HepG2 (cell line): ENCODE measurements at regions not wholly inside any gene's neighbourhood (a gene's known extent, or its start where the extent isn't known, plus 50 kb on each side); places are given as distances from the start of the nearest gene placed in this dataset.

Experiments used
- BORCS8-MEF2B ChIP-seq: sonication (generic); formaldehyde crosslinking; IDR thresholded peaks from 2 replicates; pipeline ENCODE4 v1.8.0; 2022; ENCODE audit warnings: mild to moderate bottlenecking, missing genetic modification reagents
- CHCHD3 ChIP-seq: sonication (generic); formaldehyde crosslinking; IDR thresholded peaks from 2 replicates; pipeline ENCODE4 v1.8.0; 2022; ENCODE audit warnings: mild to moderate bottlenecking, missing genetic modification reagents, moderate library complexity
- ETV6 ChIP-seq: sonication (generic); formaldehyde crosslinking; conservative IDR thresholded peaks from 2 replicates; pipeline ENCODE4 v1.4.0; 2020; ENCODE audit warnings: missing genetic modification reagents
- HIVEP1 ChIP-seq: sonication (generic); formaldehyde crosslinking; IDR thresholded peaks from 2 replicates; pipeline ENCODE4 v1.4.0; 2020; ENCODE audit warnings: mild to moderate bottlenecking, missing genetic modification reagents
- HOXA3 ChIP-seq: sonication (generic); formaldehyde crosslinking; IDR thresholded peaks from 2 replicates; pipeline ENCODE4 v1.5.0; 2020; ENCODE audit warnings: missing genetic modification reagents
- ISL2 ChIP-seq: sonication (generic); formaldehyde crosslinking; IDR thresholded peaks from 2 replicates; pipeline ENCODE4 v1.5.0; 2020; ENCODE audit warnings: missing genetic modification reagents
- NONO ChIP-seq, 2 experiments: fragments of 450-650 bp in 1 of 2; sonication (generic) in 1 of 2; formaldehyde crosslinking in 1 of 2; IDR thresholded peaks in 1 of 2; conservative IDR thresholded peaks in 1 of 2; 2 replicates each; pipeline versions ENCODE4 v1.6.1 to v1.8.0; 2017 to 2022; ENCODE audit warnings: mild to moderate bottlenecking in 1 of 2, missing genetic modification reagents in 1 of 2, moderate library complexity in 1 of 2
- NRL ChIP-seq: sonication (generic); formaldehyde crosslinking; IDR thresholded peaks from 2 replicates; pipeline ENCODE4 v1.5.0; 2020; ENCODE audit warnings: missing genetic modification reagents, mild to moderate bottlenecking, moderate library complexity, borderline replicate concordance
- PITX1 ChIP-seq: sonication (generic); formaldehyde crosslinking; IDR thresholded peaks from 2 replicates; pipeline ENCODE4 v1.5.1; 2020; ENCODE audit warnings: mild to moderate bottlenecking, missing genetic modification reagents
- ZNF224 ChIP-seq: sonication (generic); formaldehyde crosslinking; IDR thresholded peaks from 2 replicates; pipeline ENCODE4 v1.5.0; 2020; ENCODE audit warnings: mild to moderate bottlenecking, missing genetic modification reagents
- ZNF501 ChIP-seq: sonication (generic); formaldehyde crosslinking; IDR thresholded peaks from 2 replicates; pipeline ENCODE4 v1.5.1; 2020; ENCODE audit warnings: mild to moderate bottlenecking, moderate library complexity, missing genetic modification reagents
- ZNF572 ChIP-seq: sonication (generic); formaldehyde crosslinking; IDR thresholded peaks from 2 replicates; pipeline ENCODE4 v1.5.1; 2020; ENCODE audit warnings: mild to moderate bottlenecking, missing genetic modification reagents
- ZNF660 ChIP-seq: sonication (generic); formaldehyde crosslinking; IDR thresholded peaks from 2 replicates; pipeline ENCODE4 v1.5.1; 2020; ENCODE audit warnings: mild to moderate bottlenecking, low read depth, missing genetic modification reagents, borderline replicate concordance
- ZNF839 ChIP-seq: sonication (generic); formaldehyde crosslinking; IDR thresholded peaks from 2 replicates; pipeline ENCODE4 v1.4.0; 2020; ENCODE audit warnings: missing genetic modification reagents, mild to moderate bottlenecking, borderline replicate concordance
- ZNF883 ChIP-seq: sonication (generic); formaldehyde crosslinking; IDR thresholded peaks from 2 replicates; pipeline ENCODE4 v1.5.1; 2020; ENCODE audit warnings: mild to moderate bottlenecking, missing genetic modification reagents; ENCODE audit errors: not compliant biosample characterization
- TF ChIP-seq, protein P1 (sequence below): sonication (generic); formaldehyde crosslinking; IDR thresholded peaks from one replicate; pipeline ENCODE4 v1.5.1; 2020; ENCODE audit warnings: mild to moderate bottlenecking, missing genetic modification reagents; ENCODE audit errors: not compliant biosample characterization
- TF ChIP-seq, protein P2 (sequence below): sonication (generic); formaldehyde crosslinking; IDR thresholded peaks from 2 replicates; pipeline ENCODE4 v1.5.1; 2020; ENCODE audit warnings: missing genetic modification reagents, mild to moderate bottlenecking, borderline replicate concordance

DNA sequence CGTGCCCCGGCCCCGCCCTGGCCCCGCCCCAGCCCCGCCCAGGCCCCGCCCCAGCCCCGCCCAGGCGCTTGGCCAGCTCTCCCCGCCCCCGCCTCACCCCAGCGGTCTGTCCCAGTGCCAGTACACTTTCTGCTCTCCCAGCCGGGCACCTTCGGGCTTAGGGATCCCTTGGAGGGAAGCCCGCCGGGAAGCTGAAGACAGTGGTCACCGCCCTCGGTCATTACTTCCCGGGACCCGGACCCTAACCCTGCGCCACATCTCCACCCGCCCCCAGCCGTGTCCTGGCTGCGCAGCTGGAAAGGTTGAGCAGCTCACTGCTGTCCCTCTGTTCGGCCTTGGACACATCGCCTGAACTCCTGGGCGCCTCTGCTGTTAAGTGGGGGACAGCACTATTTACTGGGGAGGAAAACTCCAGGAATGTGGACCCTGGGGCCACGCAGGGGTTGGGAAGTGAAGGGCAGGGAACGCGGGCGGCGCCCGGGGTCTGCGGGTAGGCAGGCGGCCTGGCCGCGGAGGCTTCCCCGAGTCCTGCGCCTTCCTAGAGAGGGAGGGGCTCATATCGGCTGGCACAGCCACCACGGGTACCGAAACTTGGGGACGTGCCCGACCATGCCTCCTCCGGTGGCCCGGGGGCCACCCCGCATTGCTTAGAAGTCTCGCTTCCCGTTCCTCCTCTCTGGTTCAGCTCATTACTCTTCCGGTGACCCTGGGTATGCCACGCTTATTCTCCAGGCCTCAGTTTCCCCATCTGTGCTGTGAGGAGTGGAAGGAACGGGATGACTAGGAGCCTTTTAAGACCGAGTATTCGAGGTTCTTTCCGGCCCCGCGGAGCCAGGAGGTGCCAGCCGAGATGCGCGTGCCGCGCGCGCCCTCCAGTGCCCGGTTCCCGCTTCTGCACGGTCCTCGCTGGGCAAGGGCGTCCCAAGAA is 121.0 kb downstream of the GYPC start (continued):
- TF ChIP-seq, protein P1, sequence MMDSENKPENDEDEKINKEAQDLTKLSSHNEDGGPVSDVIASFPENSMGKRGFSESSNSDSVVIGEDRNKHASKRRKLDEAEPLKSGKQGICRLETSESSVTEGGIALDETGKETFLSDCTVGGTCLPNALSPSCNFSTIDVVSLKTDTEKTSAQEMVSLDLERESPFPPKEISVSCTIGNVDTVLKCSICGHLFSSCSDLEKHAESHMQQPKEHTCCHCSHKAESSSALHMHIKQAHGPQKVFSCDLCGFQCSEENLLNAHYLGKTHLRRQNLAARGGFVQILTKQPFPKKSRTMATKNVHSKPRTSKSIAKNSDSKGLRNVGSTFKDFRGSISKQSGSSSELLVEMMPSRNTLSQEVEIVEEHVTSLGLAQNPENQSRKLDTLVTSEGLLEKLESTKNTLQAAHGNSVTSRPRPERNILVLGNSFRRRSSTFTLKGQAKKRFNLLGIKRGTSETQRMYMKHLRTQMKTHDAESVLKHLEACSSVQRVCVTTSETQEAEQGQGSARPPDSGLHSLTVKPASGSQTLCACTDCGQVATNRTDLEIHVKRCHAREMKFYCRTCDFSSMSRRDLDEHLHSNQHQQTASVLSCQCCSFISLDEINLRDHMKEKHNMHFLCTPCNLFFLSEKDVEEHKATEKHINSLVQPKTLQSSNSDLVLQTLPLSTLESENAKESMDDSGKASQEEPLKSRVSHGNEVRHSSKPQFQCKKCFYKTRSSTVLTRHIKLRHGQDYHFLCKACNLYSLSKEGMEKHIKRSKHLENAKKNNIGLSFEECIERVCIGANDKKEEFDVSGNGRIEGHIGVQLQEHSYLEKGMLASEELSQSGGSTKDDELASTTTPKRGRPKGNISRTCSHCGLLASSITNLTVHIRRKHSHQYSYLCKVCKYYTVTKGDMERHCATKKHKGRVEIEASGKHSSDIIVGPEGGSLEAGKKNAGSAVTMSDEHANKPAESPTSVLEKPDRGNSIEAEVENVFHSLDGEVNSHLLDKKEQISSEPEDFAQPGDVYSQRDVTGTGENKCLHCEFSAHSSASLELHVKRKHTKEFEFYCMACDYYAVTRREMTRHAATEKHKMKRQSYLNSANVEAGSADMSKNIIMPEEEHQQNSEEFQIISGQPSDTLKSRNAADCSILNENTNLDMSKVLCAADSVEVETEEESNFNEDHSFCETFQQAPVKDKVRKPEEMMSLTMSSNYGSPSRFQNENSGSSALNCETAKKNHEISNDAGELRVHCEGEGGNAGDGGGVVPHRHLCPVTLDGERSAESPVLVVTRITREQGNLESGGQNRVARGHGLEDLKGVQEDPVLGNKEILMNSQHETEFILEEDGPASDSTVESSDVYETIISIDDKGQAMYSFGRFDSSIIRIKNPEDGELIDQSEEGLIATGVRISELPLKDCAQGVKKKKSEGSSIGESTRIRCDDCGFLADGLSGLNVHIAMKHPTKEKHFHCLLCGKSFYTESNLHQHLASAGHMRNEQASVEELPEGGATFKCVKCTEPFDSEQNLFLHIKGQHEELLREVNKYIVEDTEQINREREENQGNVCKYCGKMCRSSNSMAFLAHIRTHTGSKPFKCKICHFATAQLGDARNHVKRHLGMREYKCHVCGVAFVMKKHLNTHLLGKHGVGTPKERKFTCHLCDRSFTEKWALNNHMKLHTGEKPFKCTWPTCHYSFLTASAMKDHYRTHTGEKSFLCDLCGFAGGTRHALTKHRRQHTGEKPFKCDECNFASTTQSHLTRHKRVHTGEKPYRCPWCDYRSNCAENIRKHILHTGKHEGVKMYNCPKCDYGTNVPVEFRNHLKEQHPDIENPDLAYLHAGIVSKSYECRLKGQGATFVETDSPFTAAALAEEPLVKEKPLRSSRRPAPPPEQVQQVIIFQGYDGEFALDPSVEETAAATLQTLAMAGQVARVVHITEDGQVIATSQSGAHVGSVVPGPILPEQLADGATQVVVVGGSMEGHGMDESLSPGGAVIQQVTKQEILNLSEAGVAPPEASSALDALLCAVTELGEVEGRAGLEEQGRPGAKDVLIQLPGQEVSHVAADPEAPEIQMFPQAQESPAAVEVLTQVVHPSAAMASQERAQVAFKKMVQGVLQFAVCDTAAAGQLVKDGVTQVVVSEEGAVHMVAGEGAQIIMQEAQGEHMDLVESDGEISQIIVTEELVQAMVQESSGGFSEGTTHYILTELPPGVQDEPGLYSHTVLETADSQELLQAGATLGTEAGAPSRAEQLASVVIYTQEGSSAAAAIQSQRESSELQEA, result peak; percentile 35
- TF ChIP-seq ZNF572 (CRISPR knock-in tag), result peak; percentile 91
- TF ChIP-seq HOXA3 (CRISPR knock-in tag), result peak; percentile 23; the same call in 1 of the 2 replicates
- TF ChIP-seq HIVEP1 (CRISPR knock-in tag), result 0 out of 2 replicates have a peak, but pooled peaks have one; percentile 21
- TF ChIP-seq, protein P2, sequence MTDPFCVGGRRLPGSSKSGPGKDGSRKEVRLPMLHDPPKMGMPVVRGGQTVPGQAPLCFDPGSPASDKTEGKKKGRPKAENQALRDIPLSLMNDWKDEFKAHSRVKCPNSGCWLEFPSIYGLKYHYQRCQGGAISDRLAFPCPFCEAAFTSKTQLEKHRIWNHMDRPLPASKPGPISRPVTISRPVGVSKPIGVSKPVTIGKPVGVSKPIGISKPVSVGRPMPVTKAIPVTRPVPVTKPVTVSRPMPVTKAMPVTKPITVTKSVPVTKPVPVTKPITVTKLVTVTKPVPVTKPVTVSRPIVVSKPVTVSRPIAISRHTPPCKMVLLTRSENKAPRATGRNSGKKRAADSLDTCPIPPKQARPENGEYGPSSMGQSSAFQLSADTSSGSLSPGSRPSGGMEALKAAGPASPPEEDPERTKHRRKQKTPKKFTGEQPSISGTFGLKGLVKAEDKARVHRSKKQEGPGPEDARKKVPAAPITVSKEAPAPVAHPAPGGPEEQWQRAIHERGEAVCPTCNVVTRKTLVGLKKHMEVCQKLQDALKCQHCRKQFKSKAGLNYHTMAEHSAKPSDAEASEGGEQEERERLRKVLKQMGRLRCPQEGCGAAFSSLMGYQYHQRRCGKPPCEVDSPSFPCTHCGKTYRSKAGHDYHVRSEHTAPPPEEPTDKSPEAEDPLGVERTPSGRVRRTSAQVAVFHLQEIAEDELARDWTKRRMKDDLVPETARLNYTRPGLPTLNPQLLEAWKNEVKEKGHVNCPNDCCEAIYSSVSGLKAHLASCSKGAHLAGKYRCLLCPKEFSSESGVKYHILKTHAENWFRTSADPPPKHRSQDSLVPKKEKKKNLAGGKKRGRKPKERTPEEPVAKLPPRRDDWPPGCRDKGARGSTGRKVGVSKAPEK (CRISPR knock-in tag), result peak; percentile 87; the same call in 1 of the 2 replicates
- TF ChIP-seq ZNF883 (CRISPR knock-in tag), result peak; percentile 22
- 0 out of 2 replicates have a peak, but pooled peaks have one; percentile 46 for TF ChIP-seq PITX1 (CRISPR knock-in tag)
- no peak for TF ChIP-seq NONO (IDR thresholded peaks at IDR 0.05)
- peak; percentile 47; the same call in 1 of the 2 replicates for TF ChIP-seq NONO (CRISPR knock-in tag; conservative IDR thresholded peaks at IDR 0.05)
- TF ChIP-seq ZNF224, result no peak
- 0 out of 2 replicates have a peak, but pooled peaks have one; percentile 37 for TF ChIP-seq ETV6
- TF ChIP-seq ZNF839 (CRISPR knock-in tag), result peak; percentile 40; the same call in 1 of the 2 replicates
- TF ChIP-seq CHCHD3 (CRISPR knock-in tag), result 0 out of 2 replicates have a peak, but pooled peaks have one; percentile 44
- TF ChIP-seq ZNF660 (CRISPR knock-in tag), result no peak
- peak; percentile 65 for TF ChIP-seq ZNF501
- 0 out of 2 replicates have a peak, but pooled peaks have one; percentile 27 for TF ChIP-seq ISL2 (CRISPR knock-in tag)
- TF ChIP-seq NRL, result 0 out of 2 replicates have a peak, but pooled peaks have one; percentile 43
- peak; percentile 52; the same call in 1 of the 2 replicates for TF ChIP-seq BORCS8-MEF2B (CRISPR knock-in tag)
